Activated CD4-positive, alpha-beta T cell treated with anti-CD3 and anti-CD28 coated beads, Interleukin-10, Interleukin-2, amounts not matched to agents 100 ng/mL and 50 ng/mL, durations not matched to agents 16 hours and 8 hours (primary cell): ENCODE measurements at regions not wholly inside any gene's neighbourhood (a gene's known extent, or its start where the extent isn't known, plus 50 kb on each side); places are given as distances from the start of the nearest gene placed in this dataset.

ENCODE experiments used
- DNase-seq: peaks from one replicate; pipeline ENCODE4 v3.0.0-alpha.2; 2020

DNA sequence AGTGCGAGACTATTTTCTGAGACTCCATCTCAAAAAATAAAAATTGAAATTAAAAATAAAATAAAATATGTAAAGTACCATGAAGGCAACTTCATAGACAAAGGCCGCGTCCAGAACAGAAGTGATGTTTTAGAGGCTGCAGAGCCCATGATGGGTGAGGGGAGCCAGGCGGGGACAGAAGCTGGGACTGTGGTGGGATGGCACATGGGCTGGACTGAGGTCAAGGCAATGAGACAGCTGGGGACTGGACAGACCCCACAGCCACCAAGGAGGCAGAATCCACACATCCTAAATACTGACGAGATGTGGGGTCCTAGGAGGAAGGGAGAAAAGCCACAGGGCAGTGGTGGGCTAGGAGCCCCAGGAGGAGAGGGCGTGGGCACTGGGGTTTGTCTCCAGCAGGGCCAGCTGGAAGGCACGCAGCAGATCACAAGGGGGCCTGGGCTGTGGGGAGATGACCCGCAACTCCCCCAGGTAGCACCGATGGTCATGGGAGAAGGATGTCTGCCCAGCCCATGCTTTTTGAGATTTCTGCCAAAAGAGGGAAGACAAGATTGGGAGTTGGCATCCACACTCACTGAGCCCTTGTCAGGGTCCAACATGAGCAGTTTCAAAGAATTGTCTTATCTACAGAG lies 74.3 kb downstream of the KCNF1 start:
- no peak for DNase-seq

- no peak for DNase-seq
These were observed 75.7 kb downstream of the KCNF1 start for GRCh38 chr2:10987439-10987838.

- DNase-seq: no peak
These were observed 76.1 kb downstream of the KCNF1 start for GRCh38 chr2:10987861-10988260.

- no peak for DNase-seq
These were observed 77.4 kb downstream of the KCNF1 start for GRCh38 chr2:10989151-10989550.

DNA sequence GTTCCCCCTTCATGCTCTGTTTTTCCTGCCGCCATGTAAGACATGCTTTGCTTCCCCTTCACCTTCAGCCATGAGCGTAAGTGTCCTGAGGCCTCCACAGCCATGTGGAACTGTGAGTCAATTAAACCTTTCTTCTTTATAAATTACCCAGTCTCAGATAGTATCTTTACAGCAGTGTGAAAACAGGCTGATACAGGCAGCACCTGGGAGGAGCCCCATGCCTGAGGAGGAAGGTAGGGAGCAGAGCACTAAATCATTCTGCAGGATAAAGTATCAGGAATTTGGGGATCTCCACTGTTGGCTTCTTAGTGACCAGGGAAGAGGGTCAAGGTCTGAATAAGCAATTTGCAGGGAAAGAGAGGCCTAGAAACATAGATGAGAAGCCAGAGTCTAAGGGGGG lies 78.0 kb downstream of the KCNF1 start:
- DNase-seq: no peak

- no peak for DNase-seq
These were observed 78.9 kb downstream of the KCNF1 start for GRCh38 chr2:10990561-10991111.

DNA sequence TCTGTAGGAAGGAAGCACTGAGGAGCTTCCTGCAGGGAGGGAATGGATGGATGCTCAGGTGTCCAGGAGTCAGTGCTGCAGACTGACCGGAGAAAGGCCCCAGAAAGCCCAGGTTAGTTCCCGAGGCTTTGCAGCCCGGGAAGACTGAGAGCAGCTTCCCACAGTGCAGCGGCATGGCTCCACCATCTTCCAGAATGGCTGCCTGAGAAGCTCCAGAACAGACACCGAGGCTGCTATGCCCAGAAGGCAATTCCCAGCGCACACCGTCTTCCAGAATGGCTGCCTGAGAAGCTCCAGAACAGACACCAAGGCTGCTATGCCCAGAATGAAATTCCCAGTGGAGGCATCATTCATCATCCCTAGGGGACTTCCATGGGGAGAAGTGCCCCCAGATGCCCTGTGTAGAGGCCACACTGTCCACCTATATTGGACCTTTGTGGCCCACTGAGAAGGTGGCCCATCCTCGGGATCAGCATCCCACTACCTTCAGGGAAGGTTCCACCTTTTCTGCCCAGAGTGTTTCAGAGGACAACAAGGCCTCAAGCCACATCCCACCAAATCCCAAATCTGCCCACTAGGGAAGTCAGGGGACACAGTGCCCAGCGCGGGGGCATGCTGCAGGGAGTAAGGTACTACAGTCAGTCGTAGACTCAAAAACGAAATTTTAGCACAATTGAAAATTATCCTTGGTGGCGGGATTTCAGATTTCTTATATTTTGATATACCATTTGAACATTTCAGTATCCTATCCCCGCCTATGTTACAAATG lies 80.5 kb downstream of the KCNF1 start:
- DNase-seq: no peak

DNA sequence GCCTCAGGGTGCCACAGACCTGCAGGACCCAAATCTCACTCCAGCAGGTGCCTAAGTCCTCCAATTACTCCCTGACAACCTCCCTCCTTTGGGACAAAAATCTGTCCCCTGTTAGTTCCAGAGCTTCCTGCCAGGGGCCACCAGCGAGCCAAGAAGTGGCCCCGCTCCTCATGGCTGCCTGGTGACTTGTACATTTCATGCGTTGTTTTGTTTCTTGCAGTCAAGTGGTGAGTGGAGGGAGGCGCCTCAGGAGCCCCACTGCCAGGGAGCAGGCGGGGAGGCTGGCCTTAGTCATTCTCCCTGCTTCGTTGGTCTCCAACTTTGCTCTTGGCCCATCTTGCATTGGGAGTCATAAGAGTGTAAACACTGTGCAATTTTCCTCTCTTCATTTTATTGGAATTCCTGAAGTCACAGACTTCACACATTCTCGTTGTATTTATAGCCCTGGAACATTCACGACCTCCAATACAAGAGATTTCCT lies 81.3 kb downstream of the KCNF1 start:
- DNase-seq: no peak

- DNase-seq: no peak
These were observed 83.7 kb downstream of the KCNF1 start for GRCh38 chr2:10995366-10995970.

GRCh38 chr2:11004199-11004598 lies 92.5 kb downstream of the KCNF1 start:
- DNase-seq: no peak

GRCh38 chr2:11005032-11005431 lies 93.3 kb downstream of the KCNF1 start:
- DNase-seq: no peak

DNA sequence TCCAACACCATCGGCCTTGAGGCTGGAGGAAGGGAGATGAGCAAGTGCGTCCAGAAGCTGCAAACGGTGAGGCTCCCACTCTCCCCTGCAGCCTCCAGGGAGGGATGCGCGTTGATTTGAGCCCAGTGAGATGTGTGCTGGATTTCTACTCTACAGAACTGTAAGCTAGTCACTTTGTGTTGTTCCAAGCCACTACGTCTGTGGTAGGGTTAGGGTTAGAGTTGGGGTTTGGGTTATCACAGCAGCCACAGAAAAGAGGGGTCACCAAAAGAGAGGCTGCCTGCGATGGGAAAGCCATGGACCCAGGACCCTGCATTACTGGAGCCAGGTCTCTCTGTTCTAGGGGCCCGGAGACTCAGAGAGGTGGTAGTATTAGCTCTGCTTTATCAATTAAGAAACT lies 94.5 kb downstream of the KCNF1 start:
- no peak for DNase-seq

GRCh38 chr2:11007331-11008264 lies 95.9 kb downstream of the KCNF1 start:
- no peak for DNase-seq

DNA sequence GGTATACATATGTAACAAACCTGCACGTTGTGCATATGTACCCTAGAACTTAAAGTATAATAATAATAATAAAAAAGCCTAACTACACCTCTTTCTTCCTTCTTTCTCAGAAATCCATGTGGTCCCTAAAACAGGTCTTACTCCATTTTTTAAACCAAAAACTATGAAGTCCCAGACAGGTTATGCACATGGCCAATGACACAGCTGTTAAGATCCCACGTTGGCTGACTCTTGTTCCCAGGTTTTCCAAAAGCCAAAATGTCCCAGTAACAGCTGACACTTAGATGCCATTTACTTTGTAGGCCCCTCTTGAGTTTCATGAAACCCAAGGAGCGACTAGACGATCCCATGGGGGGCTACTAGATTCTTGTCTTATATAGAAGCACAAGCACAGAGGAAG lies 97.0 kb downstream of the KCNF1 start:
- no peak for DNase-seq

DNA sequence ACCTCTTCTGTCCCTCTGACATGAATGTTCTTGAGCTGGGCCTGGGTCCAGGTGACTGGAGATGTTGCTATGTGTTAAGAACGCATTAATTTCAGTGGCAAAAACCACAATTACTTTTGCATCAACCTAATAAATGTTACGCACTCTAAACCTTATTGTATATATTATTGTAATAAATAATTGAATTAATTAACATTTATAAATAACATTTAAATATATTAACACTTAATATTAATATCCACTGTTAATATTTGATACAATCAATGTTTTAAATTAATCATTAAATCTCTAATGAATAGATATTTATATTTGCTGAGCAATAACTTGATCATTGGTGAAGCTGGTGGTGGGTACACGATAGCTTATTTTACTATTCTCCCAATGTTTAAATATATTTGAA lies 97.4 kb downstream of the KCNF1 start:
- no peak for DNase-seq

GRCh38 chr2:11009891-11010290 lies 98.2 kb downstream of the KCNF1 start:
- DNase-seq: no peak

GRCh38 chr2:11011359-11011758 lies 99.6 kb downstream of the KCNF1 start:
- no peak for DNase-seq

GRCh38 chr2:11012131-11012693 lies 100.5 kb downstream of the KCNF1 start:
- DNase-seq: no peak

GRCh38 chr2:11013196-11013595 lies 101.5 kb downstream of the KCNF1 start:
- DNase-seq: no peak

- no peak for DNase-seq
These were observed 102.3 kb downstream of the KCNF1 start for GRCh38 chr2:11014026-11014425.

DNA sequence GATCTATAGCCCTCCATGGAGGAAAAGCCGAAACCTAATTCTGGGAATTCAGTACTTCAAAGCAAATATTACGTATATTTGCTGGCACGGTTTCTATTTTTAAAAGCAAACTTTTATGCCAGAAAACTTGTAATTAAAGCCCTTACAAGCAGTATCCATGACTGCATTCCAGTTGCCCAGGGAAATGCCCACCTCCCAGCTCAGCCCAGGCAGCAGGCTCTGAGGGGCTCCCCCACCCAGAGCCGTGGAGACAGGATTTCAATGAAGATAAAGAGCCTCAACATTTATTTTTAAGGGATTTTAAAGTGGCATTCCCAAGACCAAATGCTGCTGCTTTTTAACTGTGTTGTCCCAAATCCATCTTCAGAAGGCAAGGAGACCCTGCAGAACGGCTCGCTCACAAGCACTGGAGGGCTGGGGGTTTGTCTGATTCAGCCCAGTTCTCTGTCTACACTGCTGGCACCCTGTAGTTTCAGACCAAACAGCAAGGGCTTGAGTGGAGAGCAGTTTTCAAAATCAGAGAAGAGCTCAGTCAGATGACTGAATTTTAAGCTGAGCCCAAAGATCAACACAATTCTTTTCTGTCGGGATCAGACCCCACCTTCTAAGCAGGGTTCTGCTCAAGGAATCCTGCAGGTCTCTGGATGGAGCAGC lies 105.1 kb downstream of the KCNF1 start:
- DNase-seq: no peak

DNA sequence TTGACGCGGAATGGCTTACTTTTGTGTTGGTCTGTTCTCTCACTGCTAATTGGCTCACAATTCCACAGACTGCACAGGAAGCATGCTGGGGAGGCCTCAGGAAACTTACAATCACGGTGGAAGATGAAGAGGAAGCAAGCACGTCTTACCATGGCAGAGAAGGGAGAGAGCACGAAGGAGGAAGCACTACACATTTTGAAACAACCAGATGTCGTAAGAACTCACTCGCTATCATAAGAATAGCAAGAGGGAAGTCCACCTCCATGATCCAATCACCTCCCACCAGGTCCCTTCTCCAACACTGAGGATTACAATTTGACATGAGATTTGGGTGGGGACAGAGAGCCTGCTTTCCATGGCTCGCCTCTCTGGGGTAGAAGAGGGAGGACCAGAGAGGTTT lies 106.2 kb downstream of the KCNF1 start:
- no peak for DNase-seq
